Activated CD4-positive, CD25-positive, alpha-beta regulatory T cell treated with anti-CD3 and anti-CD28 coated beads, Interleukin-2, amount 50 U/mL, for 24 hours (primary cell): ENCODE measurements at regions not wholly inside any gene's neighbourhood (a gene's known extent, or its start where the extent isn't known, plus 50 kb on each side); places are given as distances from the start of the nearest gene placed in this dataset.
"Not testable (repeated sequence)": the region's sequence is repeated elsewhere in the genome, so short reads cannot be mapped to it uniquely, and the experiment has no call there.

Experiments
- ATAC-seq, 2 donors: fragments of 150-1000 bp; cut with Tn5 transposase; one replicate each; pipeline ENCODE4 v1.10.0; 2021; ENCODE audit warnings: mild to moderate bottlenecking in 1 of 2, moderate library complexity in 1 of 2

GRCh38 chr11:116328851-116329250 is 443.9 kb downstream of the BUD13 start:
- ATAC-seq = no peak

GRCh38 chr11:116328391-116328790 is 444.4 kb downstream of the BUD13 start:
- ATAC-seq = no peak

- ATAC-seq = no peak
Measured at GRCh38 chr11:116326146-116326545, 446.6 kb downstream of the BUD13 start.

- no peak for ATAC-seq
Measured at GRCh38 chr11:116325247-116325646, 447.5 kb downstream of the BUD13 start.

GRCh38 chr11:116324077-116324476 is 448.7 kb downstream of the BUD13 start:
- not testable (repeated sequence) for ATAC-seq

GRCh38 chr11:116317212-116317611 is 455.6 kb downstream of the BUD13 start:
- ATAC-seq = no peak

- no peak for ATAC-seq
Measured at GRCh38 chr11:116314006-116314405, 458.8 kb downstream of the BUD13 start.

- no peak for ATAC-seq
Measured at GRCh38 chr11:116312570-116313391, 460.0 kb downstream of the BUD13 start.

- no peak for ATAC-seq
Measured at GRCh38 chr11:116311206-116311605, 461.6 kb downstream of the BUD13 start.

GRCh38 chr11:116310698-116311097 is 462.1 kb downstream of the BUD13 start:
- ATAC-seq = no peak

GRCh38 chr11:116310226-116310625 is 462.6 kb downstream of the BUD13 start:
- ATAC-seq = no peak

GRCh38 chr11:116309446-116309845 is 463.3 kb downstream of the BUD13 start:
- ATAC-seq = no peak

GRCh38 chr11:116302756-116303155 is 470.0 kb downstream of the BUD13 start:
- ATAC-seq = no peak

GRCh38 chr11:116301141-116301540 is 471.6 kb downstream of the BUD13 start:
- ATAC-seq = no peak

- no peak for ATAC-seq
Measured at GRCh38 chr11:116300232-116300631, 472.6 kb downstream of the BUD13 start.

GRCh38 chr11:116294630-116295029 is 478.2 kb downstream of the BUD13 start:
- no peak for ATAC-seq

- ATAC-seq = no peak
Measured at GRCh38 chr11:116287866-116288265, 484.9 kb downstream of the BUD13 start.

- ATAC-seq = no peak
Measured at GRCh38 chr11:116285026-116285425, 487.8 kb downstream of the BUD13 start.

- no peak for ATAC-seq
Measured at GRCh38 chr11:116283300-116283699, 489.5 kb downstream of the BUD13 start.

GRCh38 chr11:116282481-116282880 is 490.3 kb downstream of the BUD13 start:
- no peak for ATAC-seq

- no peak for ATAC-seq
Measured at GRCh38 chr11:116281173-116282160, 491.3 kb downstream of the BUD13 start.

GRCh38 chr11:116279511-116279910 is 493.3 kb downstream of the BUD13 start:
- no peak for ATAC-seq

- no peak for ATAC-seq
Measured at GRCh38 chr11:116278076-116278475, 494.7 kb downstream of the BUD13 start.
